NCI-H2227 (cell line): ENCODE measurements at regions not wholly inside any gene's neighbourhood (a gene's known extent, or its start where the extent isn't known, plus 50 kb on each side); places are given as distances from the start of the nearest gene placed in this dataset.

Experiments
- DNase-seq: peaks from one replicate; lab custom pipeline; 2025; ENCODE audit not compliant: unreplicated experiment; lab: John Stamatoyannopoulos, UW

DNA sequence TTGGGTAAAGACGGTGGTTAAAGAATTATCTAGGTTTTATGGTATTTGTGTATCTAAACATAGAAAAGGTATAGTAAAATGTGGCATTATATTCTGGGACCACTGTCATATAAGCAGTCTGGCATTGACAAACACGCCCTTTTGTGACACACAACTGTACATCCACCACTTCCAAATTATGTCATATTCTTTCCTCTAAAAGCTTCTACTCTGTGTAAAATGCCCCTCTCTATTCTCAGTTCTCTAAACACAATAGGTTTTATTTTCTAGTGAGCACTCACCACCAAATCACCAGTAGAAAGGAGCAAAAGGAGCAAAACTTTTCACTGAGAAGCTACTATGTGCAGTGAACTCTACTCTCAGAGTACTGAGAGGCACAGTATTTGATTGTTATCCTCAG is 88.1 kb upstream of the PIEZO2 start:
- DNase-seq = no peak

DNA sequence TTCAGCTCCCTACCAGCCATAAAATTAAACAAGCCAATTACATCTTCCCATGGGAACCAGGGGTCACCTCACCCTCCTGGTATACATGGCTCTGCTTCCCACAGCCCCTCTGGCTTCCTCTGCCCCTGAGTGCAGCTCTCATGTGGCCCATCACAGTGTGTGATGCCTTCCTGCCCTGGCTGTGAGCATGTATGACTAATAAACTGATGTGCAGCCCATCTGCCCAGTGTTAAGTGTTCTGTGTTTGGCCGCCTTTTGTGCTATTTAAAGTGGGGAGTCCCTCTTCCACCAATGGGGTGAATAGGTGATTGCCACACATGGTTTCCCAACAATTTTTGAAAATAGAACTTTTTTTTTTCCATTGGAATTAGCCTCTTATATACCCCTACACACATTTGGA is 87.7 kb upstream of the PIEZO2 start:
- no peak for DNase-seq

DNA sequence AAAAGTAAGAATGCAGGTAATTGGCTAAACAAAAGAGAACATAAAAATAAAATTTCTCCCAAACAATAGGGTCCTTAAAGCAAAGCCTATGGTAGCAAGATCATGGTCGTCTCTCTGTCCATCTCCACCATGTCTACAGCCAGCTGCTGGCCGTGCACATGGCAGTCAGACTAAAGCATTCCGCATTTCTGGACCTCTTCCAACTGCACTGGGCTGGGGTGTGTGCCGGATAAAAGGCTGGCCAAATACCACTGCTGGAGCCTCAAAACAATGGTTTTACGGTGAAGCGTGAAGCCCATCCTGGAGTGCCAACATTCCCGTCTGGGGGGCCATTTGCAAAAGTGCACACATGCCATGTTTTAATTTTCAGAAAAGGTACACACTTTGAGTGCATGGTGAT is 74.8 kb upstream of the PIEZO2 start:
- no peak for DNase-seq

DNA sequence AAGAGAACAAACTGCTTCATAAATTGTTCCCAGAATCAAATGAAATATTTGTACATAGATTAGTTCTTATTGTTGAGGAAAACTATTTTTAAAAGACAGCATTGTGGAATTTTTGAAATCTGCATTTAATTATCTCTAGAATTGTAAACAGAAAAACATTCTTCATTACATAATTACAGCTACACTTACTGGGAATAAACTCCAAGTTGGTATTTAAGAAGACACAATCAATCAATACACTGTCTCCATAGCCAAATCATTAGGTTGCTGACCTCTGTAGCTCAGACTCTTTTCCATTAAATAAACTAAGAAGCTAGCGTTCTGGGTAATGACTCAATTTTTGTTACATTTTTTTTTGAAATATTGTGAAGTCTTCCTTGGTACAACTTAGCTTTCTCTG is 70.2 kb upstream of the PIEZO2 start:
- DNase-seq = no peak

DNA sequence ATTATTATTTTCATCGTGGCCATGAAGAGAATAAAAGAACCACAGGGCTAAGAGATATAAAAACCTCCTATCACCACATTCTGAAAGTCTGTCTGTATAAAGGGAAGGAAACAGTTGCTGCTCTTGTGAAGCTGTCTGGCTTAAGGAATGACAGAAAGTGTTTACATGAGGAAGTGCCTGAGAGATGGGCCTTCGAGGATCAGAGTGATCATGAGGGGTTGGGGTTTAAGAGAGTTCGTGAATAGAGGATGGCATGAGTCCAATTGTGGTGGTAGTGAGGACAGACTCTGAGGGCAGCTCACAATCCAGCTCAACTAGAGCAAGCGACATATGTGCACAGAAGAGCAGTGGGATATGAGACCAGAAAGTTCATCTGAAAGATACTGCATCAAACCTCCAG is 65.8 kb upstream of the PIEZO2 start:
- DNase-seq = no peak

DNA sequence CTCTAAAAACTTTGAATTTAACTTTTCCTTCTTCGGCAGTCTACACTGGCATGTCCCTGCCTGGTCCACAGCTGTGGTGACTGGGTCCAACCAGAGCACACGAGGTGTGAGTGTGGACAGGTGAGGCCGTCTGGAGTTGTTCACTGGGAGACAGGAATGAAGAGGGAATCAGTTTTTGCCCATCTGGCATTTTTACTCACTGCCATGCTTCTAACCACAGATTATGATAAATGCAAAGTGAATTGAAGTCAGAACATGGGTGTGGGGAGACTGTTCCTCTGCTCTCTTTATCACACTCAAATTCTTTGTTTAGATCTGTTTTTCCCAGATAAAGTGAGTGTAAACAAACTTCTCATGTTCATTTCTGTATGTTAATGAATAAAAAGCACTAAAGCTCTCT is 54.7 kb upstream of the PIEZO2 start:
- no peak for DNase-seq

DNA sequence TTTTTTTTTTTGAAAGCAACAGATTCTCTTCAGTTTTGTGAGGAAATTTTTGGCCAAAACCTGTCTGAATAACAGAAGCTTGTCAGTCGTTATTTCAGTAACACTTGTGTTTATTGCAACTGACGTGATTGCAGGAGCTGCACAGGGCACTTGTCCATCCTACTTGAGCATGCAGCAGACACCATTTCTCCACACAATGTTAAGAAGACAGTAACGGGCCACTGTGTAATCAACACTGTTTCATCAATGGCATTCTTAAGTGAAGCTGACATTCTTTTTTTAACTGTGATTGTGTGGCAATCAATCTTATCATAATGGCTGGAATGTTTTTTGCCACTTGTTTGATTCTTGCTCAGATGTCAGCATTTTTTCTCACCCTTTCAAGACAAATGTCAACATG is 50.1 kb upstream of the PIEZO2 start:
- DNase-seq = no peak
